HG02642 (cell line): ENCODE measurements at regions not wholly inside any gene's neighbourhood (a gene's known extent, or its start where the extent isn't known, plus 50 kb on each side); places are given as distances from the start of the nearest gene placed in this dataset.

Experiments used
- ATAC-seq: cut with Tn5 transposase; IDR thresholded peaks from one replicate; pipeline ENCODE4 v1.9.1; 2021; ENCODE audit warnings: mild to moderate bottlenecking; ENCODE audit not compliant: unreplicated experiment, poor library complexity

DNA sequence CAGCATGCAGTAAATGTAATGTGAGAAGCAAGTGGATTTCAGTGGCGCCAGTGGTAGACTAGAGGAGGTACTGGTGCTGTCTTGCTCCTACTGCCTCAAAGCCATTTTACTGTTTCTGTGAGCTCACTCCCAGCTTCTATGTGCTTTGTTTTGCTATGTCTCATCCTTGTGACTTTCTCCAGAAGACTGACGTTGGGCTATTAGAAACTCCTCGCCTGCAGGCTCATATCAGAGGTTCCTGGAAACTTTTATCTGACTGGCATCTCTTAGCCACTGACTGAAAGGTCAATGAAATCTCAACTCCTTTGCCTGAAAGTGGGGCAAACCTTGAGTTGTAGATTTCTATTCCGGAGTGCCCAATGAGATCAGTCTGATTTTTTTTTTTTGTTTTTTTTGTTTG lies 66.4 kb upstream of the SORCS1 start:
- ATAC-seq, result no peak

DNA sequence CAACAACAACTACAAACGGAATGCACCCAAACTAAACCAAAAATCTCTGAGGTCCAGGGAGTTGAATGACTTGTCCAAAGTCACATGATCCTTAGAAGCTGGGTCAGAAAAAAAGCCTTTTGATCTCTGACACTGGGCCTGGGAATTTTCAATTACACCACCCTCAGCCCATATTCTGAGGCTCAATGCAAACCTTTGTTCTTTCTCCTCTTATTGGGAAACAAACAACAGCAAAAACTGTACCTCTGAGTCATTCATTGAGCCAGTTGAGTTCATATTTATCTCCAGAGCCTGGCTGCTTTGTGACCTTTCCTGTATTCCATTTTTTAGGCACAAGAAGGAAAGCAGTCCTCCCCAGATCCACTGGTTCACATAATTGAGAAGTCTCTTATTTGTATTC lies 51.2 kb upstream of the SORCS1 start:
- ATAC-seq, result no peak
